Activated CD4-positive, alpha-beta T cell treated with anti-CD3 and anti-CD28 coated beads, Interleukin-2, amount 50 U/mL, for 24 hours (primary cell): ENCODE measurements at regions not wholly inside any gene's neighbourhood (a gene's known extent, or its start where the extent isn't known, plus 50 kb on each side); places are given as distances from the start of the nearest gene placed in this dataset.

Experiments
- DNase-seq, 2 donors: peaks; one replicate each; pipeline ENCODE4 v3.0.0-alpha.2; 2020; ENCODE audit warnings: low read depth in 1 of 2, low spot score in 1 of 2

DNA sequence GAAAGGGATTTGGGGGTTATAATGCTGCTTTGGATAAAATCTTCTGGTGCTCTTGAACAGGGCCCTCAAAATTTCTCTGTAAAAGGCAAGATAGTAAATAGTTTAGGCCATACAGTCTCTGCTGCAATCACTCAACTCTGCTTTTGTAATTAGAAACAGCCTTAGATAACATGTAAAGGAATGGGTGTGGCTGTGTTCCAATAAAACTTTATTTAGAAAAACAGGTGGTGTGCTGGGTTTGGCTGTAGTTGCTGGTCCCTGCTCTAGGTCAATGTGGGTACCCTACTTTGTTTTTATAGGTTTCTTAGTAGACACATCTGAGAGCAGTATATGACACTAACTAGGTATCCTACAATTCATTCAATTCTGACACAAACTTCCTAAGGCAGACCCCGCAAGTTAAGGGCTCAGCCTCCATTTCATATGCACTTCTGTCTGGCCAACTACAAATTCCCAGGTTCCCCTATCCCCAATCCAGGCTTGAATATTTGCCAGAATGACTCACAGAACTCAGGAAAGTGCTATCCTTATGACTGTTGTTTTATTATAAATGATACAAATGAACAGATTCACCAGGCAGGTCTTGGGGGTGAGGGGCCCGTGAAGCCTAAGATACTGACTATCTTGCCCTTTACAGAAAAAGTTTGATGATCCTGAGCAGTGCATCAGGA lies 349.9 kb downstream of the RPS24 start:
- DNase-seq: no peak

DNA sequence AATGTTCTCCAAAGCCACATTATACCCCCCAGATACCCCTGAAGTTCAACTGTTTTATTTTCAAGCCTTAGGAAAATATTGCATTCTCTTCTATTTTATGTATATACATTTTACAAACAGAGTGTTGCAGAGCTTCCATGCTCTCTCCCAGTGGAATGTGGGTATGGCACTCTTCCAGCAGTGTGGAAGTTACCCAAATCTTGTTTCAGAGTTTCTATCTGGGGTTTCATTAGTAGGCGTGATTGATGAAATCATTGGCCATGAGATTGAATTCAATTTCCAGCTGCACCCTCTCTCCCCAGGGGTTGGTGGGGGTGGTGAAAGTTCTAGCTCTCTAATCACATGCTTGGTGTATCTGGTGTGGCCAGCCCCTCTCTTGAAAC lies 350.4 kb downstream of the RPS24 start:
- DNase-seq: no peak

DNA sequence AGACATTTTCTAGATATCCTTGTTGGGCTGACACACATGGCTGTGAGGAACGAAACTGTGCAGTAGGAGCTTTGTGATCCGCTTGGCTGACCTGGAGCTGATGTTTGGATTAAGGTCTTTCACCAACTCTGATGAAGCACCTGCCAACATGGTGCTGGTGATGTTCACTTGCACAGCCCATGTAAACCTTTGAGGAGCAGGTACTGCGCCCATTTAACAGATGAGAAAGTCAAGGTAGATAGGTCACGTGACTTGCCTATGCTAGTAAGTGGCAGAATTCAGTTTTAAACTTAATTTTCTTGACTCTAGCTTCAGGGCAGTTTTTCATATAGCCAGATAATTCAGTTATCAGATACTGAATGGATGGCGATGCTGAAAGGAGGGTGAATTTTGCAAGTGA lies 351.9 kb downstream of the RPS24 start:
- DNase-seq: no peak

DNA sequence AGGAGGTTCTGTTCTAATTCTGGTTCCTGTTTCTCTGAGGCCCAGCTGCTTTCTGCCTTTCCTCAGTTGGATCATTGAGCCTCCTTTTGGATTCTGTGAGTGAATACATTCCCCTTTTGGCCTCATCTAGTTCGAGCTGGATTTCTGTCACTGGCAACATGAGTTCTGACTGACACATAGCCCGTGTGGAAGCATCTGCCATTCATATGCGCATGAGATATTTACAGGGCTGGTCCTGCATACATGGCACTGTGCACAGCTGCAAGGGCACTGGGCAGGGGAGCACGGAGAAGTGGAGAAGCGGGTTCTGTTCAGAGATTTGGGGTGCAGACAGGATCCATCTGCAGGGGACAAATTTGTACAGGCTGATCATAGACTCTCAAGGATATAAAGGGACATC lies 352.8 kb downstream of the RPS24 start:
- DNase-seq: no peak

DNA sequence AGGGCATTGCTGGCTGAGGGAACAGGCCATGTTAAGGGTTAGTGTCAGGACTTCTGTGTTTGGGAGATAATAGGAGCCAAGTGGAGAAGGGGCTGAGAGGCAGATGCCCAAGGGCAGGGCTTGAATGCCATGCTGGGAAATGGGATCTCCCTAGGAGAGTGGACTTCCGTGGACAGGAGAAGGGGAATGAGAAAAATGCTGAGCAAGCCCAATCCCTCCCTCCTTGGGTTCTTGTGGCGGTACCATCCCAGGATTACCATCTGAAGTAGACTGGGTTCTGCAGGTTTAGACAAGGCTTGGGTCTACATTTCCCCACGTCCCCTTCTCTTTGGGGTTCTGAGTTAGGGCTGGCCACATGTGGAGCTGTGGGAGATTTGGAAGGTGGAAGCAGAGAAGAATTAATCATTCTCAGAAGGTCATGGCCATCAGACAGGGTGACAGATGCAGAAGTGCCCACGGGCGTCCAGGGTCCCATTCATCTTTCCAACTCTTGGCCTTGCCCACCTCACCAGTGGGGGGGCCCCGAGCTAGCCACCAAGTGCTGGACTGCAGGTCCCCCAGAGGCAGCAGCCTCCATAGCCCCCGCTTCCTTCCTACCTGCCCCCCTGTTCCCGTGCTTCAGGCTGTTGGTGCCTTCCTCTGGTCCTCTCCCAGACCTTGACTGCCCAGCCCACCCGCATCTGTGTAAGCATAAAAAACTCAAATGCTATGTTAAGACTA lies 354.8 kb downstream of the RPS24 start:
- DNase-seq: no peak

DNA sequence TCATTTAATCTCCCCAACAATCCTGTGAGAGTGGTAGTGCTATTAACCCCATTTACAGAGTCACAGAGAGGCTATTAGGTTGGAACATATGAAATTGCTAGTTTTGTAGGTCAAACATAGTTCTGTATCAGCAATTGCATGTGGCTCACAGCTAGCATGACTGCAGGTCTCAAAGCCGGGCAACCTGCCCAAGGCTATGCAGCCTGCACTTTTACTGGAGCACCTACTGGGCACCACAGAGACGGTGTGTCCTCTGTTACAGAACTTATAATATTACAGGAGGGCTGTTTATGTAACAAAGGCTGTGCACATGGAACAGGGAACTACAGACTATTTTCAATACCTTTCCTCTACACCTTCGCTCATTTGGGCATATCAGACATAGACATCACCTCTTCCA lies 355.8 kb downstream of the RPS24 start:
- no peak for DNase-seq

DNA sequence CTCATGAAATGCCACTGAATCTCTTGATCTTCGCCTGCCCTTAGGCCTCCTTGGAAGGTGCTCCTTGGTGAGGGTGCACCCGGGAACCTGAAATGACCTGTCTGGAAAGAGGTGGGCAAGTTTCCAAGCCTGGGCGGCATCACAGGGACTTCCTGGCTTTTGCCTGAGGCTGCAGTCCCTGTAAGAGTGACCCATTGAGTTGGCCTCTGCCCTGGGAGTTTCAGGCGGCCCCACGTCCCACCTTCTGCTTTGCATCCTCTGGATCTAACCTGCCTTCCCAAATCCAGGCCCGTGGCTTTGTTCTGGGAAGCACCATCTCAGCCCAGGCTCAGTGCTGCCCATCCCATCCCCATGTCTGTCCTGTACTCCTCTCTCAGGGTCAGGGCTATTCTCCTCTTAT lies 356.4 kb downstream of the RPS24 start:
- no peak for DNase-seq

DNA sequence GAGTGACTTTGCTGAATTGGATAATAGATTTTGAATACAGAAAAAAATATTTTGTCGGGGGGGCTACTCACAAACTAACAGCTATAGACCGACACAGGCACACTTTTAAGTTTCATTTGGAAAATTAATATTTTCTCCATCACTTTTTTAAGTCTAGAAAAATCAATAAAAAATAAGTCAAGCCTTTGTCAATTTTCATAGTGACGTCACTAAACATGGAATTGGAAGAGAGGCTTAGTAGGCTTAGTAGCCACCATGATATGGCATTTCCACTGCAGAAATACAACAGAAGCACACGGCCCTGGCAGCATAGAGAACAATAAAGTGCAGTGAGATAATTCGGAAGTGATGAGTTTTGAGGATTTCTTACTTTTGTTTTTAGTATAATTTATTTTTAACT lies 357.2 kb downstream of the RPS24 start:
- DNase-seq: no peak

DNA sequence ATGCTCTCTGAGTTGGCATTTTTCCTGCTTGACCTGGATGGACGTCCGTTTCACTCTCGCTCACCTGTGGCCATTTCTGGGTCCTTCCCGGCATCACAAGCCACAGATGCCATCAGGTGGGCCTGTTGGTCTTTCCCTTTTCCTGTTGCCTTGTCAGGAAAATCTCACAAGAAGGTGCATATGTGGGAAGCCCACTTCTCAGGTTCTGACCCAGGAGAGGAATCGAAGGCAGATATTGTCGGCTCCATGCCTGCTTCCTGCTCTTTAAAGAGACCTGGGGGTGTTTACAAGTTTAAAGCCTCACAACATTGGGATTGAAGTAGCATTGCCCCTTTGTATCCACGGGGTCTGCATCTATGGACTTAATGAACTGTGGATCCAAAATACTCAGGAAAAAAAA lies 357.9 kb downstream of the RPS24 start:
- DNase-seq: no peak

DNA sequence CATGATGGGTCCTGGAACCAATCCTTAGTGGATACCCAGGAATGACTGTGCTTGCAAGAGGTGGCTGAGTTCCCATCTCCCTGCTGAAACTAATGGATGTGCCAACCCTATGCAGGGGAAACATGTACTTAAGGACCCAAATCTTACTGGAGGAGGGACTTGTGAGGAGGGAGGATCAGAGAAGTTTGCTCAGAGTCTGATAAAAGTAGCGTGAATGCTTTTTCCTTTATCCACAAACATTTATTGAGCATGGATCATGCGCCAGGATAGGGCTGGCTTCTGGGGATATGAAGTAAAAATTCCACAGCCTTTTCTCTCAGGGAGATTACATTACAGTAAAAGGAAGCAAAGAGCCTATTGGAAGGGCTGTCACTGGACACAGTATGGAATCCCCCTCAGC lies 358.5 kb downstream of the RPS24 start:
- DNase-seq: no peak

DNA sequence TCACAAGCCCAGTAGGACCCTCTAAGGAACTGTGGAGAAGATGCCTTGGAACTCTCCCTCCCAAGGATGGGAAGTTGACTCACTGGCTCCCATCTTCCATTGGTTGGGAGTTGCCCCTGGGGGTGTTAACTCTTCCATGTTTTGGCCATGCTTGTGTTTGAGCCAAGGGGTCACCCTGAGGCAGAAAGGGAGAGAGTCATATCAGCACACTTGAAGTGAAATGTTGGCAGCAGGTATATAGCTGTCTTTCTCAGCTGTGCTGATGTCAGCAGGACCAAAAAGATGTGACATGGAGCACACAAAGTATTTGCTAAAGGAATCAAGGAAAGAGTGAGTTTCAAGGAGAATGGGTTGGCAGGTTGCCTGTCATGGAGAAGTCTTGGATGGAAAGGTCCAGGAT lies 359.4 kb downstream of the RPS24 start:
- no peak for DNase-seq

DNA sequence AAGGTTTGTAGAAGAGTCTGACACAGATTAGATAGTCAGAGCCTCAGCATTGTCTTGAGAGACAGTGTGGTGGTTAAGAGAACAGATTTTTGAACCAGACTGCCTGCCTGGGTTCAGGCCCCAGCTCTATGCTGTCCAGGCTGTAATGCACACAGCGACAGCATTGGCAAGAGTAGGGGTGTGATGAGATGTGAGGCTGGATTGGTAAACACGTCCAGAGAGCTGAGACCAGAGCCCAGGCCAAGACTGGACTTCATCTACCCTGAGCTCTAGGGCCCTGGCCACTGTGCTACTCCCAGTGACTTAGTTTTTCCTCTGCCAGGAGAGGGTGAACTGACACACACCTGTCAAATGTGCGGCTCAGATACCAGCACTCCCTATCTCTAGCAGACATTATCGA lies 360.4 kb downstream of the RPS24 start:
- DNase-seq: no peak

DNA sequence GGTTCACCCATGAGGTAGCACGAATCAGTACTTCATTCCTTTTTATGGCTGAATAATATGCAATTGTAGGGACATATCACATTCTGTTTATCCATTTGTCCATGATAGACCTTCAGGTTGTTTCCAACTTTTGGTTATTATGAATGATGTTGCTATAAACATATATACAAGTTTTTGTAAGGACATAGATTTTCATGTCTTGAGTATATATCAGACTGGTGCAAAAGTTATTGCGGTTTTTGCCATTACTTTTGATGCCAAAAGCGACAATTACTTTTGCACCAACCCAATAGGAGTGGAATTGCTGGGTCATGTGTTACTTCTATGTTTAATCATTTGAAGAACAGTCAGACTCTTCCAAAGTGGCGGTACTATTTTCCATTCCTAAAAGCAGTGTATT lies 361.5 kb downstream of the RPS24 start:
- no peak for DNase-seq

DNA sequence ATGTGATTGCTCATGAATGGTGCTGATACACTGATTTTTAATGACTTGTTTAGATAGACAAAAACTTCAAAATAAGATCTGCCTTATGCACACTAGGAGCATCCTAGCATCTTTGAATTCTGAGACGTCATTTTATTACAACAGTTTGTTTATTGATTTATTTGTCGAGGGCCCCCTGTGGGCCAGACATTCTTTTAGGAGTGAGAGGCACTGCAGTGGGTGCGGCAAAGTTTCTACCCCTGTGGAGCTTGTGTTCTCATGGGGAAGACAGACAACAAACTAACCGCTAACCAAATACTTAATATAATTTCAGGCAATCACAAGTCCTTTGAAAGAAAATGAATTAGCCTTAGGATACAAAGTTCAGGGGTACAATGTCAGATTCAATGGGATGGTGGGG lies 363.1 kb downstream of the RPS24 start:
- no peak for DNase-seq

DNA sequence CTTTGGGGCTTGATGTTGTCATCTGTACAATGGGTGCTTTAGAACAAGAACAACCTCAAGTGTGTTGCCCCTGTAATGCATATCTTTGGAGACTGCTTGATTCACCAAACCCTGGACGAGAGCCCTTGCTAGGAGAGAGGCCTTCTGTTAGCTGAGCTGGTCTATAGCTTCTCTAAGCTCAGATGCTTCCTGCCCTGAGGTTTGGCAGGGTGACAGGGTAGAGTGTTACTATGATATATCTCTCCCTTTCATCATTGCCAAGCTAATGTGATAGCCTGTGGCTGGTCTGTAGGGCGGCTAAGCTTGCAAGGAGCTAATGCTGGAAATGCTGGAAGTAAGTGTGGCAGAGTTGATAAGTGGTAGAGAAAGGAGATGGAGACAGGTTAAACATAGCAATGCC lies 364.1 kb downstream of the RPS24 start:
- DNase-seq: no peak

DNA sequence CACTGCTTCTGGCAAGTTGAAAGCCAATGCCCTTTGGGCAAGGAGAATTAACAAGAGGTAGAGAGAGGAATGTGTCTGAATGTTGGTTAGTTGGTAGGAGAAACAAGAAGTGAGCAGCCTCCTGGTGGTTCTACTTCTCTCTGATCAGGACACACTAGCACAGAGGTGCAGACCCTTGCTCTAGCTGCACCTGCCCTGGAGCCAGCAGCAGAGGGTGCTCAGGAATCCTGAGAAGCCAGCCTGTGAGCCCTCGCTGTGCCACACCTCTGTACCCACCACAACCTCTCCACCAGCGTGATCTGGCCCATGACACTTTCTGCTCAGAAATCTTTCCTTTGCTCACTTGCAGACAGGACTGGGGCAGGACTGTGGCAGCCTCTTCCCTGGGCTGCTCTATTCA lies 364.7 kb downstream of the RPS24 start:
- no peak for DNase-seq

DNA sequence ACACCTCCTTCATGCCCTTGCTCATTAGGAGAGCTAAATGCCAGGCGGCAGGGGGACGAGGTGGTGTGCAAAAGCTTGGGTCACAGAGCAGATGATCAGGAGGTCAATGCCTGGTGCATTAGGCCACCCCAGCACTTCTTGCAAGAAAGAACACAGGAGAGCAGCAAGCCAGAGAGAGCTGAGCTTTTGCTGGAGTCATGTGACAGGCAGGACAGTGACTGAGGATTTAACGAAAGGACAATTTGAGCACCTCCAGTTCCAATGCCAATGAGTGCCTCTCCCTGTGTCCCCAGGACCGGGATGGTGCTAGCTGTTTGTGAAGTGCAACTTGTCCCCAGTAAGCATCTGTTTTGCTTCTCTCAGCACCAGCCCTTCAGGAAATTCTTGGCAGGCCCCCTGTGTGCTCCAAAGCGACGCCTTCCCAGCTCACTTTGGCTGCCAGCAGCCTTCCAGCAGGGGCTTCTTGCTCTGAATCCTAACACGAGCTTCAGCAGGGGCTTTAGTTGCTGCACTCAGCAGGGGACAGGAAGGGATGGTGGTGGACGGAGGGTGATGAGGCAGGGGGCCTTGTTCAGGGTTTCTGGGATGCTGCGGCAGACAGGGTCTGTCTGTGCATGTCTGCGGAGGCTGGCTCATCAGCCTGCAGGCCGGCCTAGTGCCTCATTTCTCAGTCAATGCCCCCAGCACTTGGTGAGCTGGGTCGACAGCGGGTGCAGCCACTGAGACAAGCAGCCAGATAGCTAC lies 368.1 kb downstream of the RPS24 start:
- no peak for DNase-seq

DNA sequence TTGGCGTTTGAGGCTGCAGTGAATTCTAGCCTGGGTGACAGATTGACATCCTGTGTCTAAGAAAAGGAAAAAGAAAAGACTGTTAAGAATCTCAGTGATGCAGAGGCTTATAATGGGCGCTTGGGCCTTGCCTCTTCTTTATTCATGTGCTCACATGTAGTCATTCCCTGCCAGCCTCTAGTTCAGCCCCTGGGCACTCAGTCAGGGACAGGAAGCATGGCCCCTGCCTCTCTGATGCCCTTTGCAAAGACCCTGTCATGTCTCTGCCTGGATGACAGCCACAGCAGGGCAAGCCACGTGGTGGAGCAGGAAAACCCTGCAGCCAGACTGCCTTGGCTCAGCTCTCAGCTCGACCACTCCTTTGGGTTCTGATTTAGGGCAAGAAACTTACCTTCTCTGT lies 368.9 kb downstream of the RPS24 start:
- no peak for DNase-seq

DNA sequence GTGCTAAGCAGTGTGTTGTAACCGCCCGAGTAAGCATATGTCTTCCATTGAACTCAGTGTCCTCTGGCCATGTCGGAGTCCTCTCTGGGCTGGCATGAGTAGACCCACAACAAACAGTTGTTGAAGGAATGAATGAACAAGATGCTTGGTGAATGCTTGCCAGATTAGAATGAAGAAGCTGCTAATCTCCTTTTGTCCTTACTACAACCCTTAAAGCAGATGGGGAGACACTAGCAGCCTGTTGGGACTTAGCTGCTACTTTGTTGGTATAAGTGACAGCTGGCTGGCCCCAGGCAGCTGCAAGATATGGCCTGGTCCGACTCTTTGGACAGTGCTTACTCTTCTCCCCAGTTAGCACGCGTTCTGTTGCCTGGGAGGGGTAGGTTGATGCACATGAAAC lies 370.1 kb downstream of the RPS24 start:
- DNase-seq: no peak

DNA sequence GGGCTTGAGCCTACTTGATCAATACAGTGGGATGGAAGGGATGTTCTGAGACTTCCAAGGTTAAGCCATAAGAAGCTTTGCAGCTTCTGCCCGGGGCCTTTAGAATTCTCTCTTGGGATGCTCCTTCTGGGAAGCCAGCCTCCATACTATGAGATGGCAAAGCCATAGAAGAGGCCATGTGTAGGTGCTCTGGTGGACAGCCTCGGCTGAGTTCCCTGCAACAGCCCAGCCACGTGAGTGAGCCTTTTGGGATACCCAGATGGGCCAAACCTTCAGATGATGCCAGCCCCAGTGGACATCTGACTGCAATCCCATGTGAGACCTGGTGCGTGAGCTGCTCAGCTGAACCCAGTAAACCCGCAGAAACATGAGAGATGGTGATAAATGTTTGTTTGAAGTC lies 370.6 kb downstream of the RPS24 start:
- no peak for DNase-seq

DNA sequence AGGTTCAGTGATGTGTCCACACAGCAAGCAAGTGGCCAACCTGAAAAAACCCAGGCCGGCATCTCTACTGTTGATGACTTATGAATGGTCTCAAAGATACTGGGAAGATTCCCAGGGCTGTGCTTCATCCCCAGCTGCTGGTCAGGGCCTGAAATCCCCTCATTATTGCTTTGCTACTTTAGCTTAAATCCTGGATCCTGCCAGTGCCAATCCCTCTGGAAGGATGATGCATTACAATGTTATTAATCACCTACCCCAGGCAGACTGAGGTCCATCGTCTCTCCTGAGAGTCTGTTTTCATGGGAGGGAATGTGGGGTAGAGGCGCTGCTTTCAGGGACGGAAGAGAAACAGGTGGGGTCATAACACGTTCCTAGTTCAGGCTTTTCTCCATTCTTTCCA lies 371.6 kb downstream of the RPS24 start:
- DNase-seq: no peak

DNA sequence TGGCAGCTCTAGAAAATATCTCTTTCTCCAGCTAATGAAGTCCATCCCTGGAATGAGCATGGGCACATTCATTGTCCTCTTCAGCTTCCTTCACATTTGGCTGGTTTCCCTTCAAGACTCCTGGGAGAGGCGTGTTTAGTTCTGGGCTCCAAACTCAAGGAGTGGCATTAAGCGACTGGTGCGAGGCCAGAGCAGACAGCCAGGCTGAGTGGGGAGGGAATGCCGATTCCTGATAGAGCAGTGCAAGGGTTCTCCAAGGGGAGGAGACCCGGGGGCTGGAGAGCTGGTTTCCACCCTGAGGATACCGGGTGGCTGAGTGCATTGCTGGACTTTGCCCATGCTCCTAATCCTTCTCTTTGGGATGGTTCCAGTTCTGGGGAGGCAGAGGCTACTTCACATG lies 372.1 kb downstream of the RPS24 start:
- DNase-seq: no peak

DNA sequence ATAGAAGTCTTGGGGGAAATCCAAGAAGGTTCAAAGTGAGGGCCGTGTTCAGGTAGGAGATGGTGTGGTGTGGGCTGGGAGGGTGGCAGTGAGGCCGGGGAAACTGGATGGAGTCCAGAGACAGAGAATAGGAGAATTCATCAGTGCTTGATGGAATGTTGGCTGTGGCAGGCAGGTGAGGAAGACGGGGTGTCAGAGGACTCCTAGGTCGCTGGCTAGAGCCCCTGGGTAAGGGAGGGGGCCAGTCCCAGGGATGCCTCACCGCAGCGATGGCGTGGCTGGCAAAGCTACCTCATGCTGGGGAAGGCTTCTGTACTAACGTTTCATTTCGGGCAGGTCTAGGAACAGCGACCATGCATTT lies 373.0 kb downstream of the RPS24 start:
- no peak for DNase-seq
